Left lung (tissue), 4 donors: ENCODE measurements at regions not wholly inside any gene's neighbourhood (a gene's known extent, or its start where the extent isn't known, plus 50 kb on each side); places are given as distances from the start of the nearest gene placed in this dataset.

Experiments
- ATAC-seq: fragments of 200-7000 bp; cut with Tn5 transposase; one replicate; pipeline ENCODE4 v1.9.1; 2020; ENCODE audit warnings: moderate library complexity
- DNase-seq, 4 donors: peaks; one replicate each; pipeline ENCODE4 v3.0.0-alpha.2; 2013 to 2020
- H3K27ac ChIP-seq, 2 donors: fragments of 200-600 bp; sonication (generic) in 1 of 2; one replicate each; pipeline versions ENCODE4 v1.5.0 to v1.8.0; 2020 to 2021
- H3K27me3 ChIP-seq, 2 donors: fragments of 200-600 bp; sonication (generic) in 1 of 2; one replicate each; pipeline versions ENCODE4 v1.5.0 to v1.8.0; 2020 to 2021
- H3K36me3 ChIP-seq, 2 donors: fragments of 200-600 bp; sonication (generic) in 1 of 2; one replicate each; pipeline versions ENCODE4 v1.5.0 to v1.8.0; 2020 to 2021
- H3K4me1 ChIP-seq, 2 donors: fragments of 200-600 bp; one replicate each; pipeline ENCODE4 v1.8.0; 2021
- H3K4me3 ChIP-seq, 2 donors: fragments of 200-600 bp; sonication (generic) in 1 of 2; one replicate each; pipeline versions ENCODE4 v1.5.0 to v1.8.0; 2020 to 2021; ENCODE audit warnings: mild to moderate bottlenecking in 1 of 2
- H3K9me3 ChIP-seq, 2 donors: fragments of 200-600 bp; sonication (generic) in 1 of 2; one replicate each; pipeline versions ENCODE4 v1.5.0 to v1.8.0; 2020 to 2021
- intact Hi-C, 2 donors: fragments of 100-400 bp; cut with DNase I; formaldehyde crosslinking; loops; one replicate each; pipeline versions ENCODE4 v1.11.2 to v1.14.2; 2022
- TF ChIP-seq, protein P1 (sequence below), 2 donors: fragments of 200-600 bp; sonication (generic) in 1 of 2; IDR thresholded peaks; one replicate each; pipeline versions ENCODE4 v1.5.0 to v1.8.0; 2021; ENCODE audit warnings: antibody characterized with exemption in 2 of 2
- donor health status: DM: no; HTN: yes; CAD: no.
- donor health status: DM: no; HTN: no; CAD: no.

DNA sequence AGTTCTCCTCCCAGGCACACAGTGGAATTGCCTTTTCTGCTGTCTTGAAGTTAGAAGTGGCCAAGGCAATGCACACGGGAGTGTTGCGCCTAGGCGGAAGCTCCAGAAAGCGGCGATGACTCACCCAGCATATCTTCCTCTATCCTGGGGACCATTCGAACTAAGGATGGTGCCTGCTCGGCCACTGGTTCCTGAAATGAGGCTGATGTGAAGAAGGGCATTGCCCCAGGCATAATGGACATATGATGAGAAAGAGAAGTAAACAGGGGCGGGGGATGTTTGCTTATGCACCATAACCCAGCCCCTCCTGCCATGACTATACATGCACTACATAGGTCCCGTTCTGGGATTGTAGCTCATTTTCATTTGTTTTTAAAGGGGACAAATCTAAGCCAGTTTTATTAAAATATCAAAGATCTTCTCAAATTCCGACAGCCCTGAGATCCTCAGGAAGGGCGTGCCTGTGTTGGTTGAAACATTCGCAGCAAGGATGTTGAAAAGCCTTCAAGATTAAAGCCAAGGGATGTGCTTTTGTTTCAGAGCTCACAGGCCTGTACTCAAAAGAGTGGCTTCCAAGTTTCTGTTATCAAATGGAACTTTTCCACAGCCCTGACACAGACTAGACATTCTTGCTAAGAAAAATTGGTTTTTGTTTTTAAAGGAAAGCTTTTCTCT lies 218.5 kb downstream of the LY86 start:
- Histone ChIP-seq H3K36me3 (no peaks in the 10 kb centered on the region), H3K4me3 (no peak overlapping the region), H3K9me3 (no peaks in the 10 kb centered on the region), H3K27ac (peak overlapping the region; percentile 4 to 77), H3K4me1 (peaks cover 9 to 58% of the 10 kb centered on the region in 2 donors), H3K27me3 (no peaks in the 10 kb centered on the region)
- intact Hi-C loops, result no loop called here
- peak; percentile 51 for ATAC-seq
- TF ChIP-seq, protein P1, sequence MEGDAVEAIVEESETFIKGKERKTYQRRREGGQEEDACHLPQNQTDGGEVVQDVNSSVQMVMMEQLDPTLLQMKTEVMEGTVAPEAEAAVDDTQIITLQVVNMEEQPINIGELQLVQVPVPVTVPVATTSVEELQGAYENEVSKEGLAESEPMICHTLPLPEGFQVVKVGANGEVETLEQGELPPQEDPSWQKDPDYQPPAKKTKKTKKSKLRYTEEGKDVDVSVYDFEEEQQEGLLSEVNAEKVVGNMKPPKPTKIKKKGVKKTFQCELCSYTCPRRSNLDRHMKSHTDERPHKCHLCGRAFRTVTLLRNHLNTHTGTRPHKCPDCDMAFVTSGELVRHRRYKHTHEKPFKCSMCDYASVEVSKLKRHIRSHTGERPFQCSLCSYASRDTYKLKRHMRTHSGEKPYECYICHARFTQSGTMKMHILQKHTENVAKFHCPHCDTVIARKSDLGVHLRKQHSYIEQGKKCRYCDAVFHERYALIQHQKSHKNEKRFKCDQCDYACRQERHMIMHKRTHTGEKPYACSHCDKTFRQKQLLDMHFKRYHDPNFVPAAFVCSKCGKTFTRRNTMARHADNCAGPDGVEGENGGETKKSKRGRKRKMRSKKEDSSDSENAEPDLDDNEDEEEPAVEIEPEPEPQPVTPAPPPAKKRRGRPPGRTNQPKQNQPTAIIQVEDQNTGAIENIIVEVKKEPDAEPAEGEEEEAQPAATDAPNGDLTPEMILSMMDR (IDR thresholded peaks at IDR 0.05), result no peak
- peak in 2 of 4 donors; percentile 87 to 88 for DNase-seq

DNA sequence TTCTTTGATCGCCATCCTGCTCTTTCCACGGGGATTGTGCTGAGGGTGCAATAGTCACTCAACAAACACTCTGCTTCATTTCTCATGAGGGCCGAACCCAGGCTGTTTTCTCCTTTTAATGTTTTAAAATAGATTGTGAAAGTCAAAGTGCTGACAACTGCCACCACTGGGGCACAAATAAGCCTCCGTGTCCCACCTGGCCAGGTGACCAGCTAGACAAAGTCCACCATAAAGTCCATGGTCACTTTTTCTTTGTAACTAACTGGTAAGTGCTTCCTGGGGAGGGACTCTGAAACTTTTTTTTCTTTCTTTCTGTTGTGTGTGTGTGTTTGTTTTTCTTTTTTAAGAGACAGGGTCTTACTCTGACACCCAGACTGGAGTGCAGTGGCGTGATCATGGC lies 219.8 kb downstream of the LY86 start:
- Histone ChIP-seq H3K27ac (no peak overlapping the region), H3K27me3 (no peaks in the 10 kb centered on the region), H3K4me1 (peaks cover 9 to 49% of the 10 kb centered on the region in 2 donors), H3K4me3 (no peak overlapping the region), H3K36me3 (no peaks in the 10 kb centered on the region), H3K9me3 (no peaks in the 10 kb centered on the region)
- intact Hi-C loops, result no loop called here
- TF ChIP-seq, protein P1 (IDR thresholded peaks at IDR 0.05), result no peak
- ATAC-seq (no peak), DNase-seq (no peak)

DNA sequence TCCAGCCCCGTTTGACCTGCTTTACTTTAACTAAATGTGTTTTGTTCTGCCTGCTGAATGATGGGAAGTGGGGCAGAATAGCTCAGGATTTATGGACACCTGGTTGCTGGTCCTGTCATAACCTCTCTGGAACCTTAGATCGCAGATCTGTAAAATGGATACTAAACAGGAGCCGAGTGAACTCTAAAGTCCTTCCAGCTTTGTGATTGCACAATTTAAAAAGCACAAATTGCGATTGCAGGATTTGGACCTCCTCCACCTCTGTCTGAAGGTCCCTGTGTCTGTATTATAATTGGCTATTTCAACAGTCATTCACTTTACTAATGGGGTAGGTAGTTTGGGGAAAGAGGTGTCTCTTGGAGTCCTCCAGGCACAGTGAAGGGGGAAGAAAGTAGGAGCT lies 220.4 kb downstream of the LY86 start:
- Histone ChIP-seq H3K4me1 (peaks cover 9 to 43% of the 10 kb centered on the region in 2 donors), H3K27me3 (no peaks in the 10 kb centered on the region), H3K27ac (no peak overlapping the region), H3K36me3 (no peaks in the 10 kb centered on the region), H3K4me3 (no peak overlapping the region), H3K9me3 (no peaks in the 10 kb centered on the region)
- intact Hi-C loops, result no loop called here
- no peak for ATAC-seq
- no peak for DNase-seq
- TF ChIP-seq, protein P1 (IDR thresholded peaks at IDR 0.05), result no peak

DNA sequence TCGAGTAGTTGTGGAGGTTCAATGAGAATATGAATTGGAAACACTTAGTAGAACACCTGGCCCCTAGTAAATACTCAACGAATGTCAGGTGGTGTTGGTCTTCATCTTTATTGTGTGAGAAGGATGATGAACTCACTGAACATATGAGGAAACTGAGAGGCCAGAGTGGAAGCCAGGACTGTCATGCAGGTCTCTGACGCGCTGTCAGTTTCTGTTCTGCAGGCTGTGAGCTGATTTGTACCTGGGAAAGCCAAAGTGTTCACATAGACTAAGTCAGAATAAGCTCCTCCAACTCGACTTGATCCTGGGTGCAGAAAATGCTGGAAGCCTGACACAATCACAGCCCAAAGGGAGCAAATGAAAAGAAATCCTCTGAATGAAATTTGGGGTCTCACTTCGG lies 222.2 kb downstream of the LY86 start:
- Histone ChIP-seq H3K4me1 (peaks cover 9 to 37% of the 10 kb centered on the region in 2 donors), H3K9me3 (no peaks in the 10 kb centered on the region), H3K4me3 (peak overlapping the region; percentile 20 to 37), H3K36me3 (no peaks in the 10 kb centered on the region), H3K27ac (peak overlapping the region; percentile 36 to 74), H3K27me3 (no peaks in the 10 kb centered on the region)
- DNase-seq (no peak), ATAC-seq (no peak)
- intact Hi-C loops, result no loop called here
- TF ChIP-seq, protein P1 (IDR thresholded peaks at IDR 0.05), result no peak

DNA sequence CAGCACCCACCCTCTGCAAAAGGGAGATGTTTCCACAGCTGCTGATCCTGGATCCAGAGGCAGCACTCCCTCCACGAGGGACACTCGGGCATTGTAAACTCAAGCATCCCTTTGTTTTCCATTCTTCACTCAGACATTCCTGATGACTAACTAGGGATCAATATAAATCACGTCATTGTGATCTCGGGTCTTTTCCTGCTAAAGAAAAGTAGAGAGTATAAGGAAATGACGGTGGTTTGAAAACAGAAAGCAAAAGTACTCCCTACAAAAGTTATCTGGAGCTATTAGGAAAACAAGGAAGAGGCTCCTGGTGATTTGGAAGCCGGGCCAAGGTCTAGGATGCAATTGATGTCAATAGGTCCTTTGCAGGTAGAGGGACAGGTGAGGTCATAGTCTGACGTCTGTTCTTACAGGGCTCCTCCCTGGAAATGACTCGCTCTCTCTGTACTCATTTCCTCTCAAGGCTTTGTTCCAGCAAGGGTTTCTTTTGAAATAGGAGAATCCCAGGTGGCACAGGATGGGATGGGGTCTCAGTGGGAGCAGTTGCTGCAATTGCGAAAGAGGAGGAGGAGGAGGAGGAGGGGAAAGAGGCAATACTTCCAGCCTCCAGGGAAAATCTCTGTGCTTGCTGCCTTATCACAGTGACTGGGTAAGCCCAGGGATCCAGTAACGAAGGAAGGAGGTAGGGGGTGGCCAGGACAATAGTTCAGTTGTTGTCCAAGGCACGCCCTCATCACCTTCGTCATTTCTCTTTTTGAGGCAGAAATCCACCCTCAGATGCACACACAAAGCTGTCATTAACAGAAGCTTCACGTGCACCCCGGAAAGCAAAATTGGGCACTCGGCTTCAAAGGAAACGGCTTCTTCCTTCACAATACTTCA lies 222.8 kb downstream of the LY86 start:
- Histone ChIP-seq H3K27me3 (no peaks in the 10 kb centered on the region), H3K4me3 (peak overlapping the region; percentile 20 to 37), H3K9me3 (no peaks in the 10 kb centered on the region), H3K4me1 (peaks cover 9 to 31% of the 10 kb centered on the region in 2 donors), H3K27ac (peak overlapping the region; percentile 36 to 74), H3K36me3 (no peaks in the 10 kb centered on the region)
- intact Hi-C loops, result no loop called here
- DNase-seq (peak in 1 of 4 donors; percentile 68), ATAC-seq (peak; percentile 88)
- TF ChIP-seq, protein P1 (IDR thresholded peaks at IDR 0.05), result no peak
